HepG2 (cell line): ENCODE measurements at regions not wholly inside any gene's neighbourhood (a gene's known extent, or its start where the extent isn't known, plus 50 kb on each side); places are given as distances from the start of the nearest gene placed in this dataset.

Source experiments
- EED ChIP-seq: sonication (generic); formaldehyde crosslinking; IDR thresholded peaks from 2 replicates; pipeline ENCODE4 v1.5.0; 2020; ENCODE audit warnings: mild to moderate bottlenecking, missing genetic modification reagents
- ELF4 ChIP-seq: sonication (generic); formaldehyde crosslinking; IDR thresholded peaks from 2 replicates; pipeline ENCODE4 v1.5.0; 2020; ENCODE audit warnings: missing genetic modification reagents, mild to moderate bottlenecking, moderate library complexity, borderline replicate concordance
- RAD21 ChIP-seq: fragments of 450-650 bp; formaldehyde crosslinking; IDR thresholded peaks from 2 replicates; pipeline ENCODE4 v1.5.0; 2020; ENCODE audit warnings: mild to moderate bottlenecking
- TCF7 ChIP-seq: sonication (generic); IDR thresholded peaks from 2 replicates; pipeline ENCODE4 v1.6.1; 2016; ENCODE audit warnings: antibody characterized with exemption, low read depth
- YY1 ChIP-seq: IDR thresholded peaks from 2 replicates; pipeline ENCODE4 v1.6.1; 2011; ENCODE audit warnings: low read length, low read depth, moderate library complexity, mild to moderate bottlenecking; ENCODE audit not compliant: insufficient read depth, insufficient replicate concordance
- ZNF138 ChIP-seq: sonication (generic); formaldehyde crosslinking; IDR thresholded peaks from 2 replicates; pipeline ENCODE4 v1.5.0; 2020; ENCODE audit warnings: mild to moderate bottlenecking, low read depth, missing genetic modification reagents
- ZNF251 ChIP-seq: sonication (generic); formaldehyde crosslinking; IDR thresholded peaks from 2 replicates; pipeline ENCODE4 v1.9.0; 2021; ENCODE audit warnings: mild to moderate bottlenecking, missing genetic modification reagents
- ZNF274 ChIP-seq: sonication (generic); formaldehyde crosslinking; IDR thresholded peaks from 2 replicates; pipeline ENCODE4 v1.5.1; 2020; ENCODE audit warnings: mild to moderate bottlenecking, missing genetic modification reagents
- ZNF362 ChIP-seq: sonication (generic); formaldehyde crosslinking; IDR thresholded peaks from 2 replicates; pipeline ENCODE4 v1.4.0; 2020; ENCODE audit warnings: missing genetic modification reagents, mild to moderate bottlenecking, borderline replicate concordance

GRCh38 chr7:157474685-157475084 lies 137.9 kb downstream of the DNAJB6 start:
- no peak for TF ChIP-seq YY1
- TF ChIP-seq ELF4 = no peak
- TF ChIP-seq ZNF274 (CRISPR knock-in tag) = no peak
- no peak for TF ChIP-seq ZNF362 (CRISPR knock-in tag)
- TF ChIP-seq EED = no peak
- no peak for TF ChIP-seq TCF7
- no peak for TF ChIP-seq RAD21
- TF ChIP-seq ZNF251 (CRISPR knock-in tag) = no peak
- TF ChIP-seq ZNF138 (CRISPR knock-in tag) = no peak
